Karpas-422 (cell line): ENCODE measurements at regions not wholly inside any gene's neighbourhood (a gene's known extent, or its start where the extent isn't known, plus 50 kb on each side); places are given as distances from the start of the nearest gene placed in this dataset.

Experiments used
- DNase-seq: peaks from one replicate; pipeline ENCODE4 v3.0.0-alpha.2; 2015
- H2AFZ ChIP-seq: fragments of 200-600 bp; sonication (generic); 2 replicates; pipeline ENCODE4 v1.6.1; 2014; ENCODE audit warnings: antibody characterized with exemption, low read length, mixed read lengths
- H3K27ac ChIP-seq: fragments of 200-600 bp; sonication (generic); 2 replicates; pipeline ENCODE4 v1.5.1; 2014; ENCODE audit warnings: mild to moderate bottlenecking, low read length, moderate library complexity
- H3K27me3 ChIP-seq: fragments of 200-600 bp; sonication (generic); 2 replicates; pipeline ENCODE4 v1.6.1; 2014; ENCODE audit warnings: low read length, mixed read lengths
- H3K36me3 ChIP-seq: fragments of 200-600 bp; sonication (generic); 2 replicates; pipeline ENCODE4 v1.6.1; 2014; ENCODE audit warnings: low read length, mixed read lengths; ENCODE audit not compliant: insufficient read depth
- H3K4me1 ChIP-seq: fragments of 200-600 bp; sonication (generic); 2 replicates; pipeline ENCODE4 v1.6.1; 2014; ENCODE audit warnings: mild to moderate bottlenecking, low read length, mixed read lengths
- H3K4me2 ChIP-seq: fragments of 200-600 bp; sonication (generic); 2 replicates; pipeline ENCODE4 v1.6.1; 2014; ENCODE audit warnings: low read length, low read depth, mild to moderate bottlenecking; ENCODE audit not compliant: poor library complexity, severe bottlenecking
- H3K4me3 ChIP-seq: fragments of 200-600 bp; sonication (generic); 2 replicates; pipeline ENCODE4 v1.5.1; 2014; ENCODE audit warnings: mild to moderate bottlenecking, antibody characterized with exemption, low read length, mixed read lengths
- H3K79me2 ChIP-seq: fragments of 200-600 bp; sonication (generic); 2 replicates; pipeline ENCODE4 v1.6.1; 2014; ENCODE audit warnings: mild to moderate bottlenecking, low read length, mixed read lengths
- H3K9ac ChIP-seq: fragments of 200-600 bp; sonication (generic); 2 replicates; pipeline ENCODE4 v1.6.0; 2014; ENCODE audit warnings: low read length
- H3K9me2 ChIP-seq: fragments of 200-600 bp; sonication (generic), shearing (Covaris generic); replicated peaks from 2 replicates; pipeline ENCODE4 v1.6.0; 2014; ENCODE audit warnings: mild to moderate bottlenecking, low read length, moderate library complexity; ENCODE audit not compliant: insufficient read depth
- H3K9me3 ChIP-seq: fragments of 300-700, 200-600 bp; sonication (generic); 2 replicates; pipeline ENCODE4 v1.6.1; 2014; ENCODE audit warnings: low read length, mixed read lengths
- H4K20me1 ChIP-seq: fragments of 200-600 bp; sonication (generic); 2 replicates; pipeline ENCODE4 v1.6.1; 2014; ENCODE audit warnings: mild to moderate bottlenecking, antibody characterized with exemption, low read length, low read depth; ENCODE audit not compliant: insufficient read depth

DNA sequence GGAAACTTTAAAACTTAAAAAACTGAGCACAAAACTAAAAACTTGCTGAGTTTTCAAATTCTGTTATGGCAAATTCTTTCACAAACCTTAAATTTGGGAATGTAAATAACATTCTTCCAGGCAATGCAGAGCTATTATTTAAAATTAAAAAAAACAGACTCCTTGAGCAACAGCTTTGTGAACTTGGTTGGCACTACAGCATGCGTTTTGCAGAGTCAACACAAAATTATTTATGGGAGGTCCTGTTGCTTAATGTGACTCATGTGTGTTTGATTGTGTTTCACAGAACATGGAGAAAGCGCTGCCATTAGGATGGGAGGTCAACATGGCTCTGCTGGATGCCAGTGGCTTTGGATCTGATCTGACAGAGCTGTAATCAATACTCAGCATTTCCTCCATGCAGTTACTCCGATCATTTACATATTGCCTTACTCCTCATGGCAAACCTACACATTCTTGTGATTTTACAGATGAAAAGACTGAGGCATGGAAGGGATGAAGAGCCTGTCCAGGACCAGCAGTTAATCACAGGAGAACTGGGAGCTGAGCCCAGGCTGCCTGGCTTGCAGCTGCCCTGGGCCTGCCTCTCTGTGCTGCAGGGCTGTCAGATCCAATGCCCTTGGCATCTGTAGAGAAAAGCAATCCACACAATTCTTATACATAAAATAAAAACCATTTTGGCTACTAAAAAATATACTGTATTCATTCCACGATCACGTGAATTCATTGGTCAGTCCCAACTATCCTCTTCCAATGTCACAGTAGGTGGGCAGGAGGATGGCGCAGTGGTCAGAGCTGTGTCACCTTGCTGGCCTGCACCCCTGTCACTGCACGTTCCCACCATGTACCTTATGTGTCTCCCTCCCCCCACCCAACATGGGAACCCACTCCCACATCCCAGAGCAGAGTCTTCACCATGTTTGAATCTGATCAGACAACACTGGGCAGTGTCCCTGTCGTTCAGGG lies 200.9 kb downstream of the CXCL12 start:
- Histone ChIP-seq H3K36me3 (no peaks in the 10 kb centered on the region), H3K9me3 (no peaks in the 10 kb centered on the region), H3K9ac (no peak overlapping the region), H3K27me3 (no peaks in the 10 kb centered on the region), H3K4me1 (no peaks in the 10 kb centered on the region; the same call in 1 of the 2 replicates), H3K9me2 (no peaks in the 10 kb centered on the region), H3K4me2 (no peak overlapping the region), H2AFZ (no peak overlapping the region), H3K4me3 (no peak overlapping the region), H3K79me2 (no peaks in the 10 kb centered on the region), H4K20me1 (no peaks in the 10 kb centered on the region), H3K27ac (no peak overlapping the region)
- DNase-seq: no peak

DNA sequence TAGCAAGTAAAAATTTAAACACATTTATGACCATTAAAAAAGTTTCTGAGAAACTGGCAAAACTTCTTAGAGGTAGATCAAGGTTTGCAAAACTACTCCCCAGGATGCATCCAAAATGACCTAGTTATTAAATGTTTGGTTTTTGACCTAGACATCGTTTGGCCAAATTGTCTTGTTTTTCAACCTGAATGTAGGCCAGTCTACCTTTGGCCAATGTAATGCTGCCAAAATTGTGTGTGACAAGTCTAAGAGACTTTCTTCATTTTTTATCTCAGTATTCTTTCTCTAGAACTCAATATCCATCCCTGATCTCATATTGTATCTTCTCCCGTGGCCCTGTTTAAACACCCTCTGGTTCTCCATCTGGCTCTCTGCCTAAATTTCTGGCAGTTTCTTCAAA lies 202.0 kb downstream of the CXCL12 start:
- no peaks in the 10 kb centered on the region; the same call in 1 of the 2 replicates for H3K4me1 ChIP-seq
- no peak overlapping the region for H2AFZ ChIP-seq
- no peaks in the 10 kb centered on the region for H3K79me2 ChIP-seq
- no peaks in the 10 kb centered on the region for H3K27me3 ChIP-seq
- no peaks in the 10 kb centered on the region for H4K20me1 ChIP-seq
- no peaks in the 10 kb centered on the region for H3K36me3 ChIP-seq
- no peaks in the 10 kb centered on the region for H3K9me2 ChIP-seq
- no peak overlapping the region for H3K4me2 ChIP-seq
- no peak for DNase-seq
- no peak overlapping the region for H3K27ac ChIP-seq
- H3K4me3 ChIP-seq: no peak overlapping the region
- H3K9me3 ChIP-seq: no peaks in the 10 kb centered on the region
- H3K9ac ChIP-seq: no peak overlapping the region

DNA sequence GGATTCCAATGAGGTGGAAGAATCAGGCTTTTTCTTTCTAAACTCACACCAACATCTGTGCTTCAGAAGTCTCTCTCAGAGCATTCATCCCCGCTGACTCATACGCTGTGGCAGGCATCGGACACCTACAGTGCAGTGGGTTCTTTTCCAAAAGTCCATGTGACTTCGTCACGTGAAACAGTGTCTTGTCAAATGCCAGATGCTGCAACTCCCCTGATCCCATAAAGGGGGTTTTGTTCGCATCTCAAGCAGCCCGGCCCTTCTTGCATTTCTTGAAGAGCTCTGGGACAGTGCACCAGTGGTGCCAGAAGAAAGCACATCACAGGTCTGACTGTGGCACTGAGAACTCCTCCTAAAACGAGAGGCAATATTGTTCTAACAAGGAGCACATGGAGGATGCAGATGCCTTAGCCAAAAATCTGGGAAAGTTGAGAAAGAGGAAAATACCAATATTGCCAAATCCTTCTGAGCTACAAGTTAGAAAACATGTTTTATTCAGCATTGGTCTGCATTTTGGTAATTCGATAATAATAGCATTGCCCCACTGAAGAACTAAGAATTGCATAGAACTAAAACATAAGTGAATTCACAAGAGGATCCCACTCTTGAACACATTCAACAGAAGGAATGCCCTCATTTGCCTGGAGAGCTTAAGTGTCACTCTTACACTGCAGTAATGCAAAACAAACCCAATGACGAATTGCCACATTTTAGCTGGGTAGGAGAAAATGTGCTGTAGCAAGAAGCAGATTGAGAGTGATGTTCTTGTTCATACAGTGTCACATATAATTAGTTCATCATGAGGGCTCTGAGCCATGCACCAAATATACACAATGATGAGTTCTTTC lies 204.4 kb downstream of the CXCL12 start:
- no peak for DNase-seq
- Histone ChIP-seq H3K9me3 (no peaks in the 10 kb centered on the region), H3K4me3 (no peak overlapping the region), H3K4me1 (no peaks in the 10 kb centered on the region; the same call in 1 of the 2 replicates), H3K79me2 (no peaks in the 10 kb centered on the region), H3K27me3 (no peaks in the 10 kb centered on the region), H3K4me2 (no peak overlapping the region), H3K36me3 (no peaks in the 10 kb centered on the region), H3K9ac (no peak overlapping the region), H4K20me1 (no peaks in the 10 kb centered on the region), H2AFZ (no peak overlapping the region), H3K27ac (no peak overlapping the region), H3K9me2 (no peaks in the 10 kb centered on the region)

DNA sequence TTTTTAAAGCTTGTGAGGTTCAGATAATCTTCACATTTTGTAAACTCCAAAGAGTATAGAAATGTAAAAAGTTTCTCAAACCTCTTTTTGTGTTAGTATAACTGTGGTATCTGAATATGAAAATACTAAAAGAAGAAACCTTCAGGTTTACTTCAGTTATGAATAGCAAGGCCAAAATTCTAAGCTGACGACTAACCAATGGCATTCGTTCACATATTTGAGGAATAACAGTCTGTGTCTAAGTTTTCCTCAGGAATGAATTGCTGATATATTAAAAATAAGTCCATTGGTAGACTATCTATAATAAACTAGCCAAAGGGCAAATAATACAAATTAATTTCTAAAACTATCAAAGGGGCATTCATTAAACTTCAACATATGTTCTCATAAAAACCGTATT lies 206.0 kb downstream of the CXCL12 start:
- no peaks in the 10 kb centered on the region for H3K9me3 ChIP-seq
- no peaks in the 10 kb centered on the region for H3K9me2 ChIP-seq
- no peak overlapping the region for H3K4me2 ChIP-seq
- H3K4me1 ChIP-seq: no peaks in the 10 kb centered on the region; the same call in 1 of the 2 replicates
- no peak for DNase-seq
- H3K9ac ChIP-seq: no peak overlapping the region
- H3K27me3 ChIP-seq: no peaks in the 10 kb centered on the region
- H3K79me2 ChIP-seq: no peaks in the 10 kb centered on the region
- H3K36me3 ChIP-seq: no peaks in the 10 kb centered on the region
- H4K20me1 ChIP-seq: no peaks in the 10 kb centered on the region
- H3K27ac ChIP-seq: no peak overlapping the region
- H3K4me3 ChIP-seq: no peak overlapping the region
- no peak overlapping the region for H2AFZ ChIP-seq

DNA sequence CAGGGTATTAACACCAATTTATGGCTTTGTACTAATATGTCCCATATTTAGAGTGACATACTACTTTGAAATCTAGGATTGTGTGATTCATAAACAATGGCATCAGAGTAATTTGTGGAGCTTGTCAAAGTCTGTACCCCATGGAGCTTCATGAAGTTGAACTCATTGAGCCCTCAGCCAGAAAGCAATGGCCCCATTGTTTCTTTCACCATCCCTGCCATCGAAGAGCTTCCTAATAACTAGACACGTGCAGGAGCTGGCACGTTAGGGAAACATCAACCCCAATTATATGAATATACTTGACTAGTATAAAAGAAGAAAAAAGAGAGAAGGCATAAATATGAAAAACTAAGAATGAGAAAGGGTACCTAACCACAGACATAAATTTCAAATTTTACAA lies 206.6 kb downstream of the CXCL12 start:
- Histone ChIP-seq H3K27me3 (no peaks in the 10 kb centered on the region), H3K27ac (no peak overlapping the region), H2AFZ (no peak overlapping the region), H3K79me2 (no peaks in the 10 kb centered on the region), H3K4me1 (no peaks in the 10 kb centered on the region; the same call in 1 of the 2 replicates), H3K4me2 (no peak overlapping the region), H3K36me3 (no peaks in the 10 kb centered on the region), H3K4me3 (no peak overlapping the region), H3K9ac (no peak overlapping the region), H4K20me1 (no peaks in the 10 kb centered on the region), H3K9me2 (no peaks in the 10 kb centered on the region), H3K9me3 (no peaks in the 10 kb centered on the region)
- no peak for DNase-seq

DNA sequence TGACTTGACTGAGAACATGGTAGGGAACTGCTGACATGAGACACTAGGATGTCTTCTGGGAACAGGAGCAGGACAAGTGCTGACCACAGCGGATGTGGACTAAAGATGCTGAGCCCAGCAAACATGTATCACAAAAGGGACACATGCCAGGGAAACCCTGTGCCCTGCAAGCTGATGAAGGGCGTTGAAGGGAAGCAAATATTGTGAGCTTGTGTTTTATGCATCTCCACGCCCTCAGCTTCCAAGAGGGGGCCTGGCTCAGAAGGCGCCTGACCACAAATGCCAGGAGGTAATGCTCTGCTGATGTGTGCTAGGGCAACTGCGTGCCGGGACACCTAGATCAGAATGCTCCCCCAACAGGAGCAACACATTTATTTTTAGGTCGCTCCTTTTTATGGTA lies 207.3 kb downstream of the CXCL12 start:
- H3K27me3 ChIP-seq: no peaks in the 10 kb centered on the region
- no peak overlapping the region for H3K27ac ChIP-seq
- H3K4me1 ChIP-seq: no peaks in the 10 kb centered on the region; the same call in 1 of the 2 replicates
- H4K20me1 ChIP-seq: no peaks in the 10 kb centered on the region
- H3K4me3 ChIP-seq: no peak overlapping the region
- no peaks in the 10 kb centered on the region for H3K36me3 ChIP-seq
- DNase-seq: no peak
- no peak overlapping the region for H2AFZ ChIP-seq
- no peaks in the 10 kb centered on the region for H3K9me2 ChIP-seq
- H3K9me3 ChIP-seq: no peaks in the 10 kb centered on the region
- H3K9ac ChIP-seq: no peak overlapping the region
- H3K4me2 ChIP-seq: no peak overlapping the region
- no peaks in the 10 kb centered on the region for H3K79me2 ChIP-seq

DNA sequence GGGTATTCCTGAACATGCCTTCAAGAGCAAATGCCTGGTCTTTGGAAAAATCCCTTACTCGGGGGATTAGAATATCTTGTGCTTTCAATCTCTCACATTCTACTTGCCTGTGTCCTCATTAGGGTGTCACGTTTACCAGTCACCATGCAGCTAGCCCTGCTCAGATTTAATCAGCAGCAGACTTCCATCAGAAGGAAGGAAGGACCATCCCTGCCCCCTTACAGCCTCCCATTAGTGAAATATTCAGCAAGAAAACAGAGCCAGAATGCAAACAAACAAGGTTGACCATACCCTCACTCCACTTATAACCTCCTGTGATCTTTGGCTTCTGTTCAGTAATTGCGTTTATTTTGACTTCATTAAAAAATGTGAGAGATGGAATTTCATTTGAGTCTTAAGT lies 208.6 kb downstream of the CXCL12 start:
- Histone ChIP-seq H3K36me3 (no peaks in the 10 kb centered on the region), H3K4me3 (no peak overlapping the region), H3K79me2 (no peaks in the 10 kb centered on the region), H3K4me1 (no peaks in the 10 kb centered on the region; the same call in 1 of the 2 replicates), H4K20me1 (no peaks in the 10 kb centered on the region), H3K9ac (no peak overlapping the region), H3K9me2 (no peaks in the 10 kb centered on the region), H3K9me3 (no peaks in the 10 kb centered on the region), H3K27ac (no peak overlapping the region), H3K27me3 (no peaks in the 10 kb centered on the region), H3K4me2 (no peak overlapping the region), H2AFZ (no peak overlapping the region)
- DNase-seq: no peak

DNA sequence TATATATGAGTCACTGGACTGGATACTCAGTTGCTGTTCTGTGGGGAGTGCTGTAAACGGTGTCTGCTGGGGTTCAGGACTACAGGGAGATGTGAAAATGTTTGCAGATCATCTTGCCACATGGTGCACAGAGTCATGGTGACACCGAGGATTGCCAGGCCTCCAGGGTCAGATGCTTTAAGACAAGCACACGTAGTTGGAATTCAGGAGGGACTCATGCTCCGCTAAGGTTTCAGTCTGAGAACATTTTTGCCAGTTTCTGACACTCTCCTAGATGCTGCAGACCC lies 211.3 kb downstream of the CXCL12 start:
- no peaks in the 10 kb centered on the region for H3K4me1 ChIP-seq
- no peak overlapping the region for H2AFZ ChIP-seq
- no peak for DNase-seq
- no peak overlapping the region for H3K4me2 ChIP-seq
- no peaks in the 10 kb centered on the region for H3K36me3 ChIP-seq
- H3K9me3 ChIP-seq: no peaks in the 10 kb centered on the region
- no peak overlapping the region for H3K27ac ChIP-seq
- H3K4me3 ChIP-seq: no peak overlapping the region
- H3K9me2 ChIP-seq: no peaks in the 10 kb centered on the region
- H4K20me1 ChIP-seq: no peaks in the 10 kb centered on the region
- H3K9ac ChIP-seq: no peak overlapping the region
- H3K27me3 ChIP-seq: no peaks in the 10 kb centered on the region
- H3K79me2 ChIP-seq: no peaks in the 10 kb centered on the region
